GM19395 (cell line): ENCODE measurements at regions not wholly inside any gene's neighbourhood (a gene's known extent, or its start where the extent isn't known, plus 50 kb on each side); places are given as distances from the start of the nearest gene placed in this dataset.

Source experiments
- ATAC-seq: cut with Tn5 transposase; IDR thresholded peaks from one replicate; pipeline ENCODE4 v1.9.1; 2021; ENCODE audit warnings: mild to moderate bottlenecking, moderate library complexity; ENCODE audit not compliant: unreplicated experiment

DNA sequence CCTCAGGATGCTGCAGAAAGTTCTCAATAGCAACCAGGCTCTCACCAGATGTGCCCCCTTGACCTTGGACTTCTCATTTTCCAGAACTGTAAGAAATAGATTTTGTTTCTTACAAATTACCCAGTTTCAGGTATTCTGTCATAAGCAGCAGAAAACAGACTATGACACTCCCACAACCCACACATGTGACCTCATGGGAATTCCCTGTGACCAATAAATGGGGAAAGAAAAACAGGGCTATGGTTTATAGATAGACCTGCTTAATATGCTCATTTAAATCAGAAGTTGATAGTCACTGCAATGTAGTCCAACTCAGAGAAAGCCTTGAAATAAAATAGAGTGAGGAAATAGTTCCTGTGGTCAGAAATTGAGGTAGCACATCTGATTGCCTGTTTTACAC lies 380.9 kb upstream of the PTBP2 start:
- ATAC-seq: no peak

GRCh38 chr1:96346719-96347118 lies 374.9 kb upstream of the PTBP2 start:
- ATAC-seq: no peak

DNA sequence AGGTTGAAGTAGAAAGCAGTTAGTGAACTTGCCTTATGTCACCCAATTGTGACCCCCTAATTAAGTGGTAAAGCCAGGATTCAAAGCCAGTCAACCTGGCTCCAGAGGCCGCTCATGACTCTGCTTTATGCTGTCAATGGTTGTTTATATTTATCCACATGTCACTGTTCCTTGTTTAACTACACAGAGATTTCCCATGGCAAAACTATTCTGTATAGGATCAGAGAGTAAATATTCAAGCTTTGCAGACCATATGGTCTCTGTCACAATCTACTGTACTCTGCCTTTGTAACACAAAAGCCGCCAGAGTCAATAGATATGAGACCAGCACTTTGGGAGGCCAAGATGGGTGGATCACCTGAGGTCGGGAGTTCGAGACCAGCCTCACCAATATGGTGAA lies 371.7 kb upstream of the PTBP2 start:
- ATAC-seq: no peak

DNA sequence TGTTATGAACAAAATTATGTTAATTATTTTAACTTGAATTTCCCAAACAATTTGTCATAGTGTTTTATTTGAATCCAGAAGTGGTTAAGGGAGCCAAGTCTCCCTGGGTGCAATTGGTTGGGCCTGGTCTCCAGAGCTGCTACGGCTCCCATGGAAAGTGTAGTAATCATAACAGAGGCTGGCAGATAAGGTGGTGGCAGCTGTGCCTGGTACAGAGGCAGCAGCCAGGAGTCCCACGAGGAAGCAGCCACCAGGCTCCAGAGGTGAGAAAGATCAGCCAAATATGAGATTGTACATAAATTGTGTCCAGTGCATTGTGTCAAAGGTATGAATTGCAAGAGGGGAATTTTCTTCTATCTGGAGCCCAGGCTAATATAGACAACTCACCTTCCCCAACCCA lies 368.9 kb upstream of the PTBP2 start:
- no peak for ATAC-seq

DNA sequence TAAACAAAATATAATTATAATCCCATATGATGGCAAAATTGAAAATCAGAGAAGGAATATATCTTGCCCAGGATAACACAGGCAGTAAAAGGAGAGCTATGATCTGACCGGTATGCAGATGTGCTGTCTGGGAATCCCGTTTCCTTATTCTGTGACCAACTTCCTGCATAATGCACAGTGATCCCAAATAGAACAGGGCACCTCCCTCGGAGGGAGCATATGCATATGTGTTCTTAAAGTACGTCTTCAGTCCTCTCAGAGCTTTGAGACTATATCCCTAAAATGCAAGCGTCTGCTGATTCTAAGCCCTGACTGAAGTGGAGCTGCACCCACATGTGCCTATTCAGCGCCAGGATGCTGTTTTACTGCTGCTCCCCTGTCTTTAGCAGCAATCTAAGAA lies 366.1 kb upstream of the PTBP2 start:
- ATAC-seq: no peak

- ATAC-seq: no peak
Observed at GRCh38 chr1:96355961-96356360, 365.6 kb upstream of the PTBP2 start.

DNA sequence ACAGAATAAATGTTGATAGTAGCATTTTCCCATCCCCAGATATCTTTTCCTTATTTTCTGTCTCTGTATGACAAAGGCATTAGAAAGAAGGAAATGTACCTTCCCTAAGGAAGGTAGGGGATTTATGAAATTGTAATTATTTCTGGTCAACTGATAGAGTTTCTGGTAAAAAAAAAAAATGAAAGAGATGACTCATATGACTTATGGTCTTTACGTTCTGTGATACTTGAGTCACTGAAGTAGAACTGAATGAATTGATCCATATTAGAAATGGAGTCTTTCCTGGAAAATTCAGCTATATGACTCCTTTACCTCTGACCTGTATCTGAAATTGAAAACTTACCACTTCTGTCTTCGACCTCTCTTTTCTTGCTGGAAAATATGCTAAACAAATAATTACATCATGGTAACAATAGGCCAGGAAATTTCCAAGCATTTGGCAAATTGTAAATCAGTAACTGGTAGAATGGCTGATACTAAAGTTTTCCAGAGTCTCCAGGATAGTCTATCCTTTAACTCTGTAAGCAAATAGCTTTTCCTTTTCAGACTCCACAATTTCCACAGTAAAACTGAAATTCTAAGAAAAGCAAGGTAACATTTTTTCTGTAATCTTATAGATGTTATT lies 364.3 kb upstream of the PTBP2 start:
- no peak for ATAC-seq

- ATAC-seq: no peak
Observed at GRCh38 chr1:96358057-96358456, 363.5 kb upstream of the PTBP2 start.

- no peak for ATAC-seq
Observed at GRCh38 chr1:96360036-96360795, 361.4 kb upstream of the PTBP2 start.

DNA sequence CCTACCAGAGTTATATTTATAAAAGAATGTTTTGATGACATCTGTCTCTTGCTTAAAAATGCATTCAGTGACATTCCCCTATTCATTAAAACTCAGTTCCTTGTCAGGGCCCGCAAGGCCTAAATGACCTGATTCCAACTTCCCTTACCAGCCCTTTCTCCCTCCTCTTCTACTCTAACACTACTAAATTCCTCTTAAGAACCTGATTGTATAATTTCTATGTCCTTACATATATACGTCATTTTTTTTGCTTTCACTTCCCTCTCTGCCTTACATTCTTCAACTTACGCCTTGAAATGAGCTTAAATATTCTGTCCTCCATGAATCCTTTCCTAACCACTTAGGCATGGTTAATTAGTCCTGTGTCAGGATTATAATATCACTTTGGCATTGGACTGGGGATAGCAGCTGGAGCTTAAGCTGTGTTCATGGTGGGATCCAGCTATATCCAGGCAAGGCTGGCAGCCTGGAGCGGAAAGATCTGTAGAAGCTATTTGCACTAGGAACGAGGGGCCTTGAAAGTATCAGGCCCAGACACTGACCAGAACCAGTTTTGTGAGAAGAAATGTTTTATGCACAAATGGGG lies 360.2 kb upstream of the PTBP2 start:
- ATAC-seq: no peak

DNA sequence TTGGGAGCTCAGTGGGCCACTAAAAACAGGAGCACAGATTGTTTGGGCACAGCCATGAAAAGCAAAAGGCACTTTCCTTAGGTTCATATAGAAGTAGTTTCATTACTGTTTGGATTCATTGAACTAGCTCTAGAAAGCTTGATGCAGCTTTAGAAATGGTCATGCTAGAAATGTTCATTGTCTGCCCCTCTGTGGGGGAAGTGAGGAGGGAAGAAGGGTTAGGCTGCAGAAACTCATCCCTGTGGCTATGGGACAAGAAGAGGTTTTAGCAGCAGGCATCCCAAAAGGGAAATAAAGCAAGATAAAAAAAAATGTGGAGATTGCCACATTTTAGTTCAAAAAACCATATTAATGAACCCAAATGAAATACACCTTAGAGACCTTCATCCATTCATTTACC lies 359.6 kb upstream of the PTBP2 start:
- ATAC-seq: no peak

DNA sequence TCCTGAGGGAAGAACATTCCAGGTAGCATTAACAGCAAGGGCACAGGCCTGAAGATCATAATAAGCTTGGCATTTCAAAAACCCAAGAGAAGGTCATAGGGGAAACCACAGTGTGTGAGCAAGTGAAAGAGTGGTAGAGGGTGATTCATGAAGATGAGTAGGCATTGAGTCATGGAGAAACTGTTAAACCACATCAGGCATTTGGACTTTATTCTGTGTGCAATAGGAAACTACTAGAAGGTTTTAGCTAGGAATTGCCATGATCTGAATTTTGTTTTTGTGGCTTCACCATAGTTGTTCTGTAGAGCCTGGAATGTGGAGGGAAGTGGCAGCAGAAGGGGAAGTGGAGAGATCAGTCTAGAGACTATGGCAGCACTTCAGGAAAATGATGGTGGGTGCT lies 359.0 kb upstream of the PTBP2 start:
- peak; percentile 64 for ATAC-seq

DNA sequence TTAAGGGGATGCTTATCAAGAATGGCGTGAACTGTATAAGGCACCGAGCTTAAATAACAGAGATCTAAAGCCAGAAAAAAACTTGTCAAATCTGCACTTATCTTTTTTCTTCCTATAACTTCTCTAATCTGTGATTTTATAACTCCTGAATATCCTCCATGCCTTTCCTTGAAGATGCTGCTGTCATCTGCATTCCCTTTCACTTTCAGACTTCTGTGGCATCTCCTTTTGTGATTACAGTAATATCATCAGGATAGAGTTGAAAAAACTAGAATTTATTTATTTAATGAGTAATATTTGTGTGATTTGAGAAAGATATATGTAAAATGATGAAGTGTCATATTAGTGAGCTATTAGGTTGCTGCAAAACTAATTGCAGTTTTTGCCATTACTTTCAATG lies 357.8 kb upstream of the PTBP2 start:
- no peak for ATAC-seq

- ATAC-seq: no peak
Observed at GRCh38 chr1:96364576-96364975, 357.0 kb upstream of the PTBP2 start.

- no peak for ATAC-seq
Observed at GRCh38 chr1:96365076-96365475, 356.5 kb upstream of the PTBP2 start.

- ATAC-seq: no peak
Observed at GRCh38 chr1:96365596-96366390, 355.8 kb upstream of the PTBP2 start.

GRCh38 chr1:96366516-96366915 lies 355.1 kb upstream of the PTBP2 start:
- no peak for ATAC-seq

DNA sequence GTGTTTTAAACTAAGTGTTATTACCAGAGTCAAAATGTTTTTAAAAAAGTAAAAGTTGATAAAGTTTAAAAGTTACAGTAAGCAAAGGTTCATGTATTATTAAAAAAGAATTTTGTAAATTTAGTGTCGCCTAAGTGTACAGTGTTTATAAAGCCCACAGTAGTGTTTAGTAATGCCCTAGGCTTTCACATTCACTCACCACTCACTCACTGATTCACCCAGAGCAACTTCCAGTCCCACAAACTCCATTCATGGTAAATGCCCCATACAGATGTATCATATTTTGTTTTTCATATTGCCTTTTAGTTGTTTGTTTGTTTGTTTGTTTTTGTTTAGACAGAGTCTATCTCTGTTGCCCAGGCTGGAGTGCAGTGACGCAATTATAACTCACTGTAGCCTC lies 353.8 kb upstream of the PTBP2 start:
- no peak for ATAC-seq

- no peak for ATAC-seq
Observed at GRCh38 chr1:96370757-96371156, 350.8 kb upstream of the PTBP2 start.

DNA sequence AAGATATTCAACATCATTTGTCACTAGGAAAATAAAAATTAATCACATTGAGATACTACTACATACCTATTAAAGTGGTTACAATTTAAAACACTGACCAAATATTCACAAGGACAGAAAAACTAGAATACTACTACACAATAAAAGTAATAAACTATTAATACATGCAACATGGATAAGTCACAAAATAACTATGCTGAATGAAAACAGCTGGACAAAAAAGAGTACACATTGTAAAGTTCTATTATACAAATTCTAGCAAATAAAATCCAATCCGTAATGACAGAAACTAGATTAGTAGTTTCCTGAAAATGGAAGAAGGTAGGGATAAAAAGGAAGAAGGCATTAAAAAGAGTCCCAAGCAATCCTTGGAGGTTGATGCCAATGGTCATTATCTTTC lies 348.7 kb upstream of the PTBP2 start:
- no peak for ATAC-seq

GRCh38 chr1:96374076-96374762 lies 347.4 kb upstream of the PTBP2 start:
- ATAC-seq: no peak
